ENCODE measurements at regions not wholly inside any gene's neighbourhood (a gene's known extent, or its start where the extent isn't known, plus 50 kb on each side); places are given as distances from the start of the nearest gene placed in this dataset.

DNA sequence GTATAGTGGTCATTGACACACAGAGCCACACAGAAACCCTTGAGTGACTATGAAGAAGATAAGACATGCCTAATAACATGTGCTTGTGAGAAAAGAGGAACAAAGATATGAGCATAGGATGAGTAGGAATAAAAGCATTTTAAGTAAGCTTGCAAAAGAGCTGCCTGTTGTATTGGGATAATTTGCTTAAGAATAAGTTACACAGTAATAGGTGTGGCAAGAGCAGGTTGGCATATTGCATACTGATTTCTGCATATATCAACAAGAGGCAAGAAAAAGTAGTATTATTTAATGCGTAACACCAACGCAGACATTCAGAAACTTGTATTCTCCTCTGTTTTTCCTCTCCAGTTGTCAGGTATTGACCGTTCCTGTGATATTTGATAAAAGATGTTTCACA, 111.5 kb upstream of the UGT8 start:
- TF ChIP-seq, protein P1, sequence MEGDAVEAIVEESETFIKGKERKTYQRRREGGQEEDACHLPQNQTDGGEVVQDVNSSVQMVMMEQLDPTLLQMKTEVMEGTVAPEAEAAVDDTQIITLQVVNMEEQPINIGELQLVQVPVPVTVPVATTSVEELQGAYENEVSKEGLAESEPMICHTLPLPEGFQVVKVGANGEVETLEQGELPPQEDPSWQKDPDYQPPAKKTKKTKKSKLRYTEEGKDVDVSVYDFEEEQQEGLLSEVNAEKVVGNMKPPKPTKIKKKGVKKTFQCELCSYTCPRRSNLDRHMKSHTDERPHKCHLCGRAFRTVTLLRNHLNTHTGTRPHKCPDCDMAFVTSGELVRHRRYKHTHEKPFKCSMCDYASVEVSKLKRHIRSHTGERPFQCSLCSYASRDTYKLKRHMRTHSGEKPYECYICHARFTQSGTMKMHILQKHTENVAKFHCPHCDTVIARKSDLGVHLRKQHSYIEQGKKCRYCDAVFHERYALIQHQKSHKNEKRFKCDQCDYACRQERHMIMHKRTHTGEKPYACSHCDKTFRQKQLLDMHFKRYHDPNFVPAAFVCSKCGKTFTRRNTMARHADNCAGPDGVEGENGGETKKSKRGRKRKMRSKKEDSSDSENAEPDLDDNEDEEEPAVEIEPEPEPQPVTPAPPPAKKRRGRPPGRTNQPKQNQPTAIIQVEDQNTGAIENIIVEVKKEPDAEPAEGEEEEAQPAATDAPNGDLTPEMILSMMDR (IDR thresholded peaks at IDR 0.05) = no peak
- TF ChIP-seq EP300 (IDR thresholded peaks at IDR 0.05; ENCODE audit: low read depth) (no peak), POLR2A (IDR thresholded peaks at IDR 0.05) (no peak), POLR2AphosphoS5 (IDR thresholded peaks at IDR 0.05) (no peak)
- Histone ChIP-seq H3K4me3 (no peak overlapping the region), H3K36me3 (no peaks in the 10 kb centered on the region), H3K27me3 (no peaks in the 10 kb centered on the region), H3K27ac (no peak overlapping the region), H3K9me3 (no peaks in the 10 kb centered on the region), H3K4me1 (no peaks in the 10 kb centered on the region)
- WGBS, 2 donors (ENCODE audit: low coverage in 1 of 2) = 90 to 91% methylated on average over 3 of the region's 3 CpGs
- intact Hi-C loops (cut with DNase I; ENCODE audit: low total_unique reads) = no loop called here
- no peak for DNase-seq
- in situ Hi-C loops (cut with MboI; ENCODE audit: low pct_ligation_motif_present in 1 of 4, low pct_unique_long_range_greater_than_20kb in 1 of 4, low sequenced_read_pairs in 3 of 4) = no loop called here

DNA sequence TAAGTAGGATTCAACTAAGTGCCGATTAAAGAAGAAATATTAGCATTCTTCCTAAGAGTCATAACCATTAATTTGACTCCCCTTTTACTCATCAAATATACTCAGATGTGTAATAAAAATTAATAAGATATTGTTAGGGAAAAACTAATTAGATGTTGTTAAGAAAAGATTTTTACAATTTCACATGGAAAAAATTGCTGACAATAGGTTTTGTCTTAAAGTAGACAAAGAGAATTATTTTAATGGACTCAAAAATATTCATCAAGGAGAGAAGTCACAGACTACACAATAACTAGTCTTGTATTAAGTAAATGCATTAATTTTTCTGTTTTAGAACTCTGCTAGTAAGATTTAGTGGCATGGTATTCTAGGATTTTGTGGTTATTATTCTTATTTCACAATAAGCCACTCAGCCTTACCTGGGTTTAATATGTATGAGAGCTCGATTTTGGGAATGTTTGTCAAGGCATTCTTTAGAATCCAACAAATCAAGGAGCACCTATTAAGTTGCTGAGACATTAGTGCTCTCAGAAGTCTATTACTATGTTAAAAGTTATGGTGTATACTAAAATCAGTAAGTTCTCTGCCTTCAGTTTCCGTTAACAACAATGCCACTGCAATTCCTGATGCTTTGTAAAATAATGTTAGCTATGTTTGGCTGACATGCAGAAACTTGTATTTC, 110.2 kb upstream of the UGT8 start:
- no peak overlapping the region for H3K4me3 ChIP-seq
- no peaks in the 10 kb centered on the region for H3K27me3 ChIP-seq
- H3K36me3 ChIP-seq = no peaks in the 10 kb centered on the region
- DNase-seq = no peak
- TF ChIP-seq POLR2AphosphoS5 (IDR thresholded peaks at IDR 0.05) = no peak
- no peaks in the 10 kb centered on the region for H3K4me1 ChIP-seq
- peaks cover 0 to 2% of the 10 kb centered on the region in 2 donors for H3K9me3 ChIP-seq
- intact Hi-C loops (cut with DNase I; ENCODE audit: low total_unique reads) = no loop called here
- H3K27ac ChIP-seq = no peak overlapping the region
- WGBS, 2 donors (ENCODE audit: low coverage in 1 of 2) = 77 to 78% methylated on average over 3 of the region's 3 CpGs
- in situ Hi-C loops (cut with MboI; ENCODE audit: low pct_ligation_motif_present in 1 of 4, low pct_unique_long_range_greater_than_20kb in 1 of 4, low sequenced_read_pairs in 3 of 4) = no loop called here

DNA sequence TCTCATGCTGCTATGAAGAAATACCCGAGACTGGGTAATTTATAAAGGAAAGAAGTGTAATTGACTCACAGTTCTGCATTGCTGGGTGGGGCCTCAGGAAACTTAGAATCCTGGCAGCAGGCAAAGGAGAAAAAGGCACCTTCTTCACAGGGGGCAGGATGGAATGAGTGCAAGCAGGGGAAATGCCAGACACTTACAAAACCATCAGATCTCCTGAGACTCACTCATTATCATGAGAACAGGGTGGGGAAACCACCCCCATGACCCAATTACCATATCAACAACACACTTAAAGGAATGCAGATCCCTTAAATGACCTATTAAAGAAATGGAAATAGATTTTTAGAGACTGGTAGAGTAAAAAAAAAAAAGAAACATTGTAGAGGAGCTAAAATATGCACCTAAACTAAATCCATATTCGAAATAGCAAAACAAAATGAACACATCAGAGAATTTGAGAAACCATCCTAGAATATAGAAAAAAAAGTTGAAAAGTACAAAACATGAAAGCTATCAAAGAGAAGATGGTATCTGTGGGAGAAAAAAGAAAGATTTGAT, 104.3 kb upstream of the UGT8 start:
- Histone ChIP-seq H3K27ac (no peak overlapping the region), H3K36me3 (no peaks in the 10 kb centered on the region), H3K27me3 (no peaks in the 10 kb centered on the region), H3K9me3 (peaks cover 0 to 4% of the 10 kb centered on the region in 2 donors), H3K4me3 (no peak overlapping the region), H3K4me1 (no peaks in the 10 kb centered on the region)
- in situ Hi-C loops (cut with MboI; ENCODE audit: low pct_ligation_motif_present in 1 of 4, low pct_unique_long_range_greater_than_20kb in 1 of 4, low sequenced_read_pairs in 3 of 4) (no loop called here), intact Hi-C loops (cut with DNase I; ENCODE audit: low total_unique reads) (no loop called here)
- 59 to 61% methylated on average over 2 of the region's 2 CpGs for WGBS, 2 donors (ENCODE audit: low coverage in 1 of 2)
- DNase-seq = no peak
- no peak for TF ChIP-seq POLR2AphosphoS5 (IDR thresholded peaks at IDR 0.05)
- TF ChIP-seq POLR2A (IDR thresholded peaks at IDR 0.05) = no peak
- TF ChIP-seq, protein P1 (IDR thresholded peaks at IDR 0.05) = no peak
- no peak for TF ChIP-seq EP300 (IDR thresholded peaks at IDR 0.05; ENCODE audit: low read depth)

DNA sequence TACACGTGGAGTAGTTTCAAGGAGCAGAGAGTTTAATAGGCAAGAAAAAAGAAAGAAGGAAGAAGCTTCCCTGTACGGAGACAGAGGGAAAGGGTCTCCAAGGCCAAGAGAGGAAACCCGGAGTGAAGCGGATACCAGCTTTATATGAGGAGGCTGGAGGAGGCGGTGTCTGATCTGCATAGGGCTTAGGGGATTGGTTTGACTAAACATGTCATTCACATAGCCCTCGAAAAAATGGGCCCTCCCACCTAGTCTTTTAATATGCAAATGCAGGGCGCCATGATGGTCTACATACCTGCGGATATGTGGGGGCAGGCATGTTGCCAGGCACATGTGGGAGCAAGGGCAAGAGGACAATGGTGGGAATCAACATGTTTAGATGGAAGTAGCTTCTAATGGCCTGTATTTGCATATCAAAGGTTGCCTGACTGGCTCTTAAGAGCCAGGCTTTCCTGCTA, 103.1 kb upstream of the UGT8 start:
- H3K4me3 ChIP-seq = no peak overlapping the region
- no peak for TF ChIP-seq EP300 (IDR thresholded peaks at IDR 0.05; ENCODE audit: low read depth)
- TF ChIP-seq POLR2A (IDR thresholded peaks at IDR 0.05) = no peak
- TF ChIP-seq, protein P1 (IDR thresholded peaks at IDR 0.05) = no peak
- no peak for TF ChIP-seq POLR2AphosphoS5 (IDR thresholded peaks at IDR 0.05)
- DNase-seq = no peak
- WGBS, 2 donors (ENCODE audit: low coverage in 1 of 2) = 29 to 82% methylated on average over 8 of the region's 8 CpGs
- peaks cover 0 to 4% of the 10 kb centered on the region in 2 donors for H3K9me3 ChIP-seq
- no peaks in the 10 kb centered on the region for H3K27me3 ChIP-seq
- in situ Hi-C loops (cut with MboI; ENCODE audit: low pct_ligation_motif_present in 1 of 4, low pct_unique_long_range_greater_than_20kb in 1 of 4, low sequenced_read_pairs in 3 of 4) (no loop called here), intact Hi-C loops (cut with DNase I; ENCODE audit: low total_unique reads) (no loop called here)
- no peak overlapping the region for H3K27ac ChIP-seq
- no peaks in the 10 kb centered on the region for H3K36me3 ChIP-seq
- H3K4me1 ChIP-seq = no peaks in the 10 kb centered on the region

All from transverse colon (tissue), 4 donors.